ENCODE measurements at regions not wholly inside any gene's neighbourhood (a gene's known extent, or its start where the extent isn't known, plus 50 kb on each side); places are given as distances from the start of the nearest gene placed in this dataset.

DNA sequence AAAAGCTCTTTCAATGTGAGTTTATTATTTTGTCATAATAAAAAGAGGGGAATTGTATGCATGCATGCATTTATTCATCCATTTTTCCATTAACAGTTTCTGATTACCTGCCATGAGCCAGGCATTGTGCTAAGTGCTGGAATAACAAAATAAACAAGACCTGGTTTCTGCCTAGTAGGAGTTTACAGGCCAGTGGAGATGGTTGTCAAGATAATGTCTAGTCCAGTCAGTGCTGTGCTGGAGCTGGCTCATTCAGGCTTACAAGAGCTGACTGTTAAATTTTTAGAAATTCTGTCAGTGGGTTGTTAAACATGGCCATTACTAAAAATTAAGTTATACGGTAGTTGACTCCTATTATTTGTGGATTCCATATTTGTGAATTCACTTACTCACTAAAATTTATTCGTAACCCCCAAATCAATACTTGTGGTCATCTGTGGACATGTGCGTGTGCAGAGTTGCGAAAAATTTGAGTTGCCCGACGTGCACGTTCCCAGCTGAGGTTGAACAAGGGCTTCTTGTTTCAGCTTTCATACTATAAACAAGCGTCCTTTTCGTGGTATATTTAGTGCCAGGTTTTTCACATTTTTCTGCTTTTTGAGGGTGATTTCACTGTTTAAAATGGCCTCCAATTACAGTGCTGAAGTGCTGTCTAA, 172.3 kb upstream of the RPS6KA3 start:
- no peak for TF ChIP-seq EZH2phosphoT487 (IDR thresholded peaks at IDR 0.05; ENCODE audit: low read depth)
- TF ChIP-seq, protein P1, sequence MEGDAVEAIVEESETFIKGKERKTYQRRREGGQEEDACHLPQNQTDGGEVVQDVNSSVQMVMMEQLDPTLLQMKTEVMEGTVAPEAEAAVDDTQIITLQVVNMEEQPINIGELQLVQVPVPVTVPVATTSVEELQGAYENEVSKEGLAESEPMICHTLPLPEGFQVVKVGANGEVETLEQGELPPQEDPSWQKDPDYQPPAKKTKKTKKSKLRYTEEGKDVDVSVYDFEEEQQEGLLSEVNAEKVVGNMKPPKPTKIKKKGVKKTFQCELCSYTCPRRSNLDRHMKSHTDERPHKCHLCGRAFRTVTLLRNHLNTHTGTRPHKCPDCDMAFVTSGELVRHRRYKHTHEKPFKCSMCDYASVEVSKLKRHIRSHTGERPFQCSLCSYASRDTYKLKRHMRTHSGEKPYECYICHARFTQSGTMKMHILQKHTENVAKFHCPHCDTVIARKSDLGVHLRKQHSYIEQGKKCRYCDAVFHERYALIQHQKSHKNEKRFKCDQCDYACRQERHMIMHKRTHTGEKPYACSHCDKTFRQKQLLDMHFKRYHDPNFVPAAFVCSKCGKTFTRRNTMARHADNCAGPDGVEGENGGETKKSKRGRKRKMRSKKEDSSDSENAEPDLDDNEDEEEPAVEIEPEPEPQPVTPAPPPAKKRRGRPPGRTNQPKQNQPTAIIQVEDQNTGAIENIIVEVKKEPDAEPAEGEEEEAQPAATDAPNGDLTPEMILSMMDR (IDR thresholded peaks at IDR 0.05; ENCODE audit: low read depth, low read length), result no peak
